HUDEP-2 (cell line): ENCODE measurements at regions not wholly inside any gene's neighbourhood (a gene's known extent, or its start where the extent isn't known, plus 50 kb on each side); places are given as distances from the start of the nearest gene placed in this dataset.

Experiments used
- DNase-seq, 76 experiments: peaks; one replicate each; lab custom pipeline; 2025; ENCODE audit not compliant: unreplicated experiment in 76 of 76; lab: John Stamatoyannopoulos, UW

- DNase-seq, result no peak
Observed at GRCh38 chr1:29828526-29829447, 592.5 kb downstream of the PTPRU start.

- DNase-seq, result no peak
Observed at GRCh38 chr1:29827801-29828525, 591.6 kb downstream of the PTPRU start.

DNA sequence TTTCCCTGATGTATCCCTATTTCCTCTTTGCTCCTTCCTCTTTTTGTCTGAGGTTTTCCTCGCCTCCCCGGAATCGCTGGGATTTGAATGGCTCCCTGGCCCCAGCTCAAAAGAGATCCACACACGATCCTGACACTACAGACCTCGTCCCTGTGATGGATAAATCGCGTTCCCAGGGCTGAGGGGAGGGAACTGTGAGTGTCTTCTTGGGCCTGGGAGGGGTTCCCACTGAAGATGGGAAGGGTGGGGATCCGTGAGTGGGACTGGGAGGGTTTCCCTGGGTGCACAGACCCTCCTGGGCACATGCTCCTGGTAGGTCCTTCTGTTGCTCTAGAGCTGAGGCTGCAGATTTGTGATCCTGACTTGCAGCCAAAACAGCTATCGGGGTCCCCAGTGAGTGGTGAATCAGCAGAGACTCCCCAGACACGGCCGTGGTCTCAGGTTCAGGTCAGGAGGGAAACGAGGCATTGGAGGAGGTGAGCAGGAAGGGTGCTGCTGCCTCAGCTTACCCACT, 591.0 kb downstream of the PTPRU start:
- DNase-seq, result no peak

DNA sequence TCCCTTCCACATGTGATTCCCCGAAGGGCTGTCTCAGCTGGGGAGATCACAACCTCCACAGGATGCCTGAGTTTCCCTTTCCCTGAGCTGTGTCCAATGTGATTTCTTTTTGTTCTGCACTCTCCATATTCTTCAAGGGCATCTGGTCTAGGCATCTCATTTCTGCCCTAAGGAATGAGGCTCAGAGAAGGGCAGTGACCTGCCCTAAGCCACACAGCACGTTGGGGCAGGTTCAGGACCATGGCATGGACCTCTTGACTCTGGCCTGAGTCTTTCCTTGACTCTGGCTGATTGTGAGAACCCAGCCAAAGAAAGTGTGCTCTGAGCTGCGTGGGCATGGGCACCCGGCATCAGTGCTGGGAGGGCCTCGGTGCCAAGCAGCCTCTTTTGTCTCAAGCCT, 590.3 kb downstream of the PTPRU start:
- no peak for DNase-seq

DNA sequence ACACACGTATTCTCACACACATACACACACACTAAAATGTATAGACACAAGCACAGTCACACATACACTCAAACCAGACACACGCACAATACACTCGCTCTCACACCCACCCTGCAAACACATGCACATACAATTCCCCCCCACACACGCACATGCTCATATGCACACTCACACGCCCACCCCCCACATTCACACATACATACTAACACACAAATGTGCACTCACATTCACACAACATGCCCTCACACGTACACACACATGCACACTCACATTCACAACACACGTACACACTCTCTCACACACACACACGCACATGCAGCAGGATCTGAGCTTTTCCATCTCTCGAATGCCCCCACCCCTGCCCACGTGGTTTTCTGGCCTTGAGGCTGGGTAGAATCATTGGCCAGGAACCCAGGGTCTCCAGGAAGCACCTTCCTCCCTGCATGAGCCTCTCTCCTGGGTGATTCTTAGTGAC, 589.7 kb downstream of the PTPRU start:
- DNase-seq, result no peak

DNA sequence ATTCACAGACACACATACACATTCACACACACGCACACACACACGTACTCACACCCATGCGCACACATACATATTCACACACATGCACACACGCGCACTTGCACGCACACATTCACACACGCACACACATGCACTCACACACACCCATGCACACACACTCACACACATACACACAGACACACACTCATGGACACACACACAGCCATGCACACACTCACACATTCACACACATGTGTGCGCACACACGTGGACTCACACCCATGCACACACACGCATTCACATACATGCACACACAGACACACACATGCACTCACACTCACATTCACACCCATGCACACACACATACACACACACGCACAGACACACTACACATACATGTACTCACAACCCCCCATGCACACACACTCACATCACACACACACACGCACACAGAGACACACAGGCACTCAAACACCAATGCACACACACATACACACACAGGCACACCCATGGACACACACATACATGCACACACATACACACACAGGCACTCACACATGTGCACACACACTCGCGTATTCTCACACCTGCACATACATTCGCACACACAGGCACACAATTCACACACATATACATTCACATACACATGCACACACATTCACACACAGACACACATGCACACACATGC, 589.1 kb downstream of the PTPRU start:
- DNase-seq, result no peak

DNA sequence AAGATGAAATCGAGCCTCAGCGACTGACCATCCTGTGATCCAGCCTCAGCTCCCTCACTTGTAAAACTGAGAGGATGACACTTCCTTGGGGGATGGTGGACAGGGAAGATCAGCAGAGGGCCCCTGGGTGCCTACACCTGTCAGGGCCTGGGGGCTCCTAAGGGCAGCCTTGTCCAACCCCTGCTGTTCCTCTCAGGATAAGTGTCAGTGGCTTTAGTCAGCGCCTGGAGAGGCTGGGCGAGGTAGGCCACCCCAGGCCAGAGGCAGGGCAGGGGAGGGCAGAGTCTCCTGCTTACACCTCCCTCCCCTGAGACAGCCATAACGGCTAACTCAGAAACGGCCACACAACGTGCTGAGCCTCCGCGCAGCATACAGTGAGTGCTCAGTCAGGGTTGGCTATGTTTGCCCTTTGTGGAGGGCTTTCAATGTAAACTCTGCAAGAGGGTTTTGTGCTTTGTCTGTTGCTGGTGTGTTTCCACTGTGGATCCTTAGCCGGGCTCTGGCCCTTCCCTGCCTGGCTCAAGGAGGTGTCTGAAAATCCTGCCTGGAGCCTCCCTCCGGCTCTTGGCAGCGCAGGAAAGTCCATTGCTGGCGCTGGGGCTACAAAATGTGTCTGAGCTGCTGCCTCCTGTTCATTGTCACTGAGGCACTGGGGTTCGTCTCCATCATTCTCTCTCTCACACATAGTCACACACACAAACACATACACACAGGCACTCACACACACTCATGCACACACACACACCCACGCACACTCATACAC, 588.4 kb downstream of the PTPRU start:
- DNase-seq, result no peak

GRCh38 chr1:29824025-29824424, 587.7 kb downstream of the PTPRU start:
- no peak for DNase-seq

GRCh38 chr1:29823561-29823960, 587.2 kb downstream of the PTPRU start:
- no peak for DNase-seq

- no peak for DNase-seq
Observed at GRCh38 chr1:29821605-29822004, 585.3 kb downstream of the PTPRU start.

- no peak for DNase-seq
Observed at GRCh38 chr1:29820401-29820800, 584.1 kb downstream of the PTPRU start.

GRCh38 chr1:29812408-29813135, 576.2 kb downstream of the PTPRU start:
- DNase-seq, result no peak

- DNase-seq, result no peak
Observed at GRCh38 chr1:29811727-29812407, 575.5 kb downstream of the PTPRU start.

DNA sequence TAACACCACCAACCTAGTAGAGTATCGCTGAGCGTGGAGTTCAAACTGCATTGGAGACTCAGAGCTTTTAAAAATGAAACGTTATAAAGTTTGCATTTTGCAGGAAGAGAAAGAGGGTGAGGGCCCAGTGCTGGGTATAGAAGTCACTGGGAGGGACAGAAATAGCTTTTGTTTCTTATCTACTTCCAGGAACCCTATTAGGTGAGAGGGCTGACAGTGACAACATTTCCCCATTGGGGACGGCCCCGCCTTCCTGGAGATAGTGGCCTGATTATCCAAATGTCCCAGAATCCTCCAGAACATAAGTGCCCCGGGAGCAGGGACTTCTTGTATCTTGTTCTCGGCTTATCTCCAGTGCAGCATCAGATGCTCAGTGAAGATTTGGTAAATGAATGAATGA, 574.9 kb downstream of the PTPRU start:
- no peak for DNase-seq

DNA sequence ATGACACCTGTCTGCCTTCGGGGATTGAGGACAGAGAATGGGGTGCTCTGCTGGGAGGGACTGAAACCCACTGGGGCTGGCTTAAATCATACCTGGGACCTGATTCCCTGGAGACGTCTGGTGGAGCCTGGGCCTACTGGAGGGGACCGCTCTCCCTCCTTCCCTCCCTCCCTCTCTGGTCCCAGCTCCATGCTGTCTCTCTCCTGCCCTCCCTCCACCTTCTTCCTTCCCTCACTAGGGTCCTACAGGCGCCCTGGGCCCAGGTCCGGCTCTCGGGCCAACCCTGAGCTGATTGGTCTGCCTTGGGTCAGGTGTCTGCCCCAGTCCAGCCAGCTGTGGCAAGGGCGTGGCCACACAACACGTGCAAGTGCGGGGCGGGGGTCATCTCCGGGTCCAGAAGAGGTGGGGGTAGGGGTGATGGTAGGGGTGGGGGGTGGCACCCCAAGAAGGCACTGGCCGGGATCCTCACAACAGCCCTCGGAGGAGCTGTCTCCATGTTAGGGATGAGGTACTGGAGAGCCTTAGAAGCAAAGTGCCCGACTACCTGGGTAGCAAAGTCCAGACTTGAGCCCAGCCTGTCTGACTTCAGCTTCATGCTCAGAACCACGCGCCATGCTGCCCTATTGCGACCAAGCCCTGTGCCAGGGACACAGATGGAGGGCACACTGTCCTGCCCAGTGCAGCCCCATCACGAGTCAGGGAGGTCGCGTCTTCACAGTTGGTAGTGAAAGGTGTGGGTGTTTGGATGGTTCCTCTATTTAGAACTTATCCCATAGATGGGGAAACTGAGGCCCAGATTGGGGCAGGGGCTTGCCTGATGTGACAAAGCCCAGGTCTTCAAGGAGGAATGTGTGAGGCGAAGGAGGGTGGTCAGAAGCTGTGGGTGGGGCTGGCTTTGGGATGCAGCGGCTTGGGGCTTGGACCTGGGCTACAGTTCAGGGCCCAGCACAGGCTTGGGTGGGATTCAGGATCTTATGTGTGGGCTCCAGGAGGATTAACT, 574.1 kb downstream of the PTPRU start:
- DNase-seq, result no peak

DNA sequence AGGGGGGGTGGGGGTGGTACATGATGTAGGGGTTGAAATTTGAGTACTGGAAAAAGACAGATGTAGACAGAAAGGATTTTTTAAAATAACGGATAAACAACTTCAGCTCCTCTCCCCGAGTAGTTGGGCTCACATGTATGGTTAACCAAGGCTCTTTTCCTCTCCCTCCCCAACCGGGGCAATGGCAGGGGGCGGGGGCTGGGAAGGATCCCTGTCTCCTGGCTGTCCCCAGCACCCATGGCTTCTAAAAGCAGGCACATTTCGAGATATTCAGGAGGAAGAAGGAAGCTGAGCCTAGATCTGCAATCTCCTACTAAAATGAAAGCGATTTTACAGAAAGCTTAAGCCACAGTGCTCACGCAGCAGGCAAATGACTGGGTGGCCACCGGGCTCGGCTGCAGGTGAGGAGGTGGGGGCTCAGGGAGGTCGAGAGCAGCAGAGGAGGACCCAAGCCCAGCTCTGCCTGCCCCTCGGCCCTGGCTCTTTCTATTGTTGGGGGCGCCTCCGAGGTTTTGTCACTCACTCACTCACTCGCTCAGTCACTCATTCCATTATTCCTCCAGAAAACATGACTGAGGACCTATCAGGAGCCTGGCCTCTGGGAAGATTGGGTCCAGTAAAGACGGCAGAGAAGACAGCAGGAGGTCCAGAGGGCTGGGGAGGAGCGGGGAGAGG, 573.3 kb downstream of the PTPRU start:
- DNase-seq, result no peak
